Epithelial cell of proximal tubule (primary cell): ENCODE measurements at regions not wholly inside any gene's neighbourhood (a gene's known extent, or its start where the extent isn't known, plus 50 kb on each side); places are given as distances from the start of the nearest gene placed in this dataset.

ENCODE experiments used
- DNase-seq: peaks from one replicate; pipeline ENCODE4 v3.0.0-alpha.2; 2011; ENCODE audit warnings: low read depth
- H3K4me3 ChIP-seq: 2 replicates; pipeline ENCODE4 v1.5.1; 2011; ENCODE audit warnings: low read depth, mild to moderate bottlenecking, low read length
- TF ChIP-seq, protein P1 (sequence below): conservative IDR thresholded peaks from 2 replicates; pipeline ENCODE4 v1.5.1; 2012; ENCODE audit warnings: low read depth, mild to moderate bottlenecking, low read length

- TF ChIP-seq, protein P1, sequence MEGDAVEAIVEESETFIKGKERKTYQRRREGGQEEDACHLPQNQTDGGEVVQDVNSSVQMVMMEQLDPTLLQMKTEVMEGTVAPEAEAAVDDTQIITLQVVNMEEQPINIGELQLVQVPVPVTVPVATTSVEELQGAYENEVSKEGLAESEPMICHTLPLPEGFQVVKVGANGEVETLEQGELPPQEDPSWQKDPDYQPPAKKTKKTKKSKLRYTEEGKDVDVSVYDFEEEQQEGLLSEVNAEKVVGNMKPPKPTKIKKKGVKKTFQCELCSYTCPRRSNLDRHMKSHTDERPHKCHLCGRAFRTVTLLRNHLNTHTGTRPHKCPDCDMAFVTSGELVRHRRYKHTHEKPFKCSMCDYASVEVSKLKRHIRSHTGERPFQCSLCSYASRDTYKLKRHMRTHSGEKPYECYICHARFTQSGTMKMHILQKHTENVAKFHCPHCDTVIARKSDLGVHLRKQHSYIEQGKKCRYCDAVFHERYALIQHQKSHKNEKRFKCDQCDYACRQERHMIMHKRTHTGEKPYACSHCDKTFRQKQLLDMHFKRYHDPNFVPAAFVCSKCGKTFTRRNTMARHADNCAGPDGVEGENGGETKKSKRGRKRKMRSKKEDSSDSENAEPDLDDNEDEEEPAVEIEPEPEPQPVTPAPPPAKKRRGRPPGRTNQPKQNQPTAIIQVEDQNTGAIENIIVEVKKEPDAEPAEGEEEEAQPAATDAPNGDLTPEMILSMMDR = no peak
- DNase-seq = no peak
- no peak overlapping the region for H3K4me3 ChIP-seq
These were observed 250.8 kb upstream of the B3GAT1 start for GRCh38 chr11:134662629-134663360.

DNA sequence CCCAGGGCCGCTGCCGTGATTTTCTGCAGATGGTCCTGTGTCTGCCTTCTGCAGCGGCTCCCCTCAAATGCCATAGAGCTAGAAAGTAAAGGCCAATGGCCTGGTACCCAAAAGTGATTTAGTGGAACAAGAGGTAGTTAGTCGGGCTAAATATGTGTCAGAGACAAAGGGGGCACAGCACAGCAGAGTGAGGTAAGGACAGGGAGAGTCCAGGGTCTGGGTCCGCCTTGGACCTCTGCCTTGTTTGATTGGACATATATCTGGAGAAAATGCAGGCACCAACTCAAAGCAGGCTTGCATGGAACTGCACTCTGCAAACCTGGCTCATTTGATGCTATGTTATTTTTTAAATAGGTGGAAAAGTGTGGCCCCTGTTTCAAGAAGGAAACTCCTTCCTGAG is 249.6 kb upstream of the B3GAT1 start:
- no peak for DNase-seq
- no peak overlapping the region for H3K4me3 ChIP-seq
- TF ChIP-seq, protein P1 = no peak

GRCh38 chr11:134660416-134660815 is 248.4 kb upstream of the B3GAT1 start:
- TF ChIP-seq, protein P1 = no peak
- no peak overlapping the region for H3K4me3 ChIP-seq
- DNase-seq = no peak

- DNase-seq = no peak
- TF ChIP-seq, protein P1 = no peak
- no peak overlapping the region for H3K4me3 ChIP-seq
These were observed 247.8 kb upstream of the B3GAT1 start for GRCh38 chr11:134659882-134660281.

GRCh38 chr11:134658481-134659225 is 246.6 kb upstream of the B3GAT1 start:
- no peak for DNase-seq
- TF ChIP-seq, protein P1 = no peak
- no peak overlapping the region for H3K4me3 ChIP-seq

DNA sequence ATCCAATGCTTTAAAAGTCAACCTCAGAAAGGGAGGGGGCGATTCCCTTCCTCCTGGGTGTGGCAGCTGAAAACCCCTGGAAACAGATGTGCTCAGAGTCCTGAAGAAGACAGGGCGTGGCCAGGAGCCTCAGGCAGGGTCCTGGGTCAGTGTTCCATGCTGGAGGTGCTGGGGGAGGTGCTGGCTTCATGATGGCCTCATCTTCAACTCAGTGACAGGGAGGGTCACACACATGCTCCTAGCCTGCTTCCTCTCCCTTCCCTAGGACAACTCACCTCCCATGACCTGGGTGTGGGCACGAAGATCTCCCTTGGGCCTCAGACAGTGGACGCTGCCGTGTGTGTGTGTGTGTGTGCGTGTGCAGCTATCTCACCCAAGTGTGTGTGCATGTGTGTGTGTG is 245.6 kb upstream of the B3GAT1 start:
- DNase-seq = no peak
- TF ChIP-seq, protein P1 = no peak
- H3K4me3 ChIP-seq = no peak overlapping the region
